GM04503 (cell line): ENCODE measurements at regions not wholly inside any gene's neighbourhood (a gene's known extent, or its start where the extent isn't known, plus 50 kb on each side); places are given as distances from the start of the nearest gene placed in this dataset.

Experiments used
- DNase-seq: peaks from one replicate; pipeline ENCODE4 v3.0.0-alpha.2; 2012; ENCODE audit warnings: low read depth

- DNase-seq, result no peak
Observed at GRCh38 chr22:25366876-25367466, 147.5 kb downstream of the CRYBB2 start.

- DNase-seq, result no peak
Observed at GRCh38 chr22:25367756-25368155, 148.3 kb downstream of the CRYBB2 start.

GRCh38 chr22:25368271-25368670 is 148.8 kb downstream of the CRYBB2 start:
- peak; percentile 21 for DNase-seq

GRCh38 chr22:25369041-25369440 is 149.6 kb downstream of the CRYBB2 start:
- no peak for DNase-seq

GRCh38 chr22:25370322-25370721 is 150.9 kb downstream of the CRYBB2 start:
- DNase-seq, result no peak

GRCh38 chr22:25372000-25372595 is 152.7 kb downstream of the CRYBB2 start:
- no peak for DNase-seq

- no peak for DNase-seq
Observed at GRCh38 chr22:25373961-25374360, 154.5 kb downstream of the CRYBB2 start.

- DNase-seq, result no peak
Observed at GRCh38 chr22:25374869-25375268, 155.4 kb downstream of the CRYBB2 start.

GRCh38 chr22:25375683-25376082 is 156.2 kb downstream of the CRYBB2 start:
- DNase-seq, result no peak

GRCh38 chr22:25377699-25378098 is 158.3 kb downstream of the CRYBB2 start:
- DNase-seq, result no peak

- DNase-seq, result no peak
Observed at GRCh38 chr22:25380122-25380747, 160.8 kb downstream of the CRYBB2 start.

GRCh38 chr22:25382762-25383161 is 163.3 kb downstream of the CRYBB2 start:
- DNase-seq, result no peak

- DNase-seq, result no peak
Observed at GRCh38 chr22:25383278-25383820, 163.9 kb downstream of the CRYBB2 start.

GRCh38 chr22:25383892-25384291 is 164.5 kb downstream of the CRYBB2 start:
- DNase-seq, result no peak

GRCh38 chr22:25386538-25386884 is 167.1 kb downstream of the CRYBB2 start:
- DNase-seq, result no peak

- no peak for DNase-seq
Observed at GRCh38 chr22:25388415-25388814, 169.0 kb downstream of the CRYBB2 start.

- DNase-seq, result no peak
Observed at GRCh38 chr22:25388866-25389540, 169.6 kb downstream of the CRYBB2 start.

GRCh38 chr22:25389541-25389919 is 170.1 kb downstream of the CRYBB2 start:
- no peak for DNase-seq

- no peak for DNase-seq
Observed at GRCh38 chr22:25390297-25391240, 171.1 kb downstream of the CRYBB2 start.

- DNase-seq, result no peak
Observed at GRCh38 chr22:25392584-25392983, 171.9 kb upstream of the GRK3 start.

GRCh38 chr22:25393121-25393805 is 171.2 kb upstream of the GRK3 start:
- DNase-seq, result no peak
